ENCODE measurements at regions not wholly inside any gene's neighbourhood (a gene's known extent, or its start where the extent isn't known, plus 50 kb on each side); places are given as distances from the start of the nearest gene placed in this dataset.

GRCh38 chr10:107420196-107420595 lies 255.7 kb upstream of the SORCS1 start (continued):
- TF ChIP-seq RNF2 (IDR thresholded peaks at IDR 0.05; ENCODE audit: borderline replicate concordance, low read depth, low read length, missing control alignments, poor library complexity, severe bottlenecking) = no peak
